Sciatic nerve (tissue), 2 donors: ENCODE measurements at regions not wholly inside any gene's neighbourhood (a gene's known extent, or its start where the extent isn't known, plus 50 kb on each side); places are given as distances from the start of the nearest gene placed in this dataset.

Experiments used
- ATAC-seq: fragments of 200-7000 bp; cut with Tn5 transposase; one replicate; pipeline ENCODE4 v1.9.1; 2020; ENCODE audit warnings: mild to moderate bottlenecking, moderate library complexity
- DNase-seq: peaks from one replicate; pipeline ENCODE4 v3.0.0-alpha.2; 2020; ENCODE audit warnings: low spot score
- intact Hi-C: fragments of 100-400 bp; cut with DNase I; formaldehyde crosslinking; loops from one replicate; pipeline ENCODE4 v1.14.2; 2022
- donor health status: DM: no; HTN: no; CAD: no.
- donor health status: DM: no; HTN: no; CAD: no.

- intact Hi-C loops: no loop called here
- no peak for DNase-seq
- ATAC-seq: no peak
These were observed 89.3 kb upstream of the TNC start for GRCh38 chr9:115207003-115207836.

GRCh38 chr9:115208501-115208900 lies 90.5 kb upstream of the TNC start:
- ATAC-seq (no peak), DNase-seq (no peak)
- intact Hi-C loops: no loop called here

- no peak for DNase-seq
- ATAC-seq: no peak
- intact Hi-C loops: no loop called here
These were observed 91.8 kb upstream of the TNC start for GRCh38 chr9:115209601-115210306.

- intact Hi-C loops: no loop called here
- no peak for ATAC-seq
- DNase-seq: no peak
These were observed 92.7 kb upstream of the TNC start for GRCh38 chr9:115210699-115211098.

- ATAC-seq: peak; percentile 57
- intact Hi-C loops: no loop called here
- DNase-seq: no peak
These were observed 93.6 kb upstream of the TNC start for GRCh38 chr9:115211413-115212124.

GRCh38 chr9:115212125-115212605 lies 94.2 kb upstream of the TNC start:
- no peak for DNase-seq
- intact Hi-C loops: no loop called here
- no peak for ATAC-seq

GRCh38 chr9:115212832-115213231 lies 94.9 kb upstream of the TNC start:
- DNase-seq (no peak), ATAC-seq (no peak)
- intact Hi-C loops: no loop called here

GRCh38 chr9:115213818-115214334 lies 95.9 kb upstream of the TNC start:
- intact Hi-C loops: no loop called here
- ATAC-seq (peak; percentile 95), DNase-seq (no peak)

- intact Hi-C loops: no loop called here
- DNase-seq: no peak
- no peak for ATAC-seq
These were observed 98.9 kb upstream of the TNC start for GRCh38 chr9:115216873-115217272.

- intact Hi-C loops: no loop called here
- ATAC-seq (peak; percentile 70), DNase-seq (no peak)
These were observed 102.5 kb upstream of the TNC start for GRCh38 chr9:115220319-115221005.

- intact Hi-C loops: no loop called here
- ATAC-seq: no peak
- no peak for DNase-seq
These were observed 105.5 kb upstream of the TNC start for GRCh38 chr9:115223471-115223870.

- peak; percentile 64 for ATAC-seq
- intact Hi-C loops: no loop called here
These were observed 107.6 kb upstream of the TNC start for GRCh38 chr9:115225459-115226116.

GRCh38 chr9:115226152-115226551 lies 108.2 kb upstream of the TNC start:
- intact Hi-C loops: no loop called here
- no peak for ATAC-seq
- no peak for DNase-seq

More at GRCh38 chr9:115225459-115226116, 107.6 kb upstream of the TNC start:
- no peak for DNase-seq

- ATAC-seq (no peak), DNase-seq (no peak)
- intact Hi-C loops: no loop called here
These were observed 111.5 kb upstream of the TNC start for GRCh38 chr9:115229496-115229895.

- intact Hi-C loops: no loop called here
- DNase-seq (no peak), ATAC-seq (no peak)
These were observed 113.1 kb upstream of the TNC start for GRCh38 chr9:115230924-115231515.

GRCh38 chr9:115232181-115232774 lies 114.3 kb upstream of the TNC start:
- no peak for DNase-seq
- no peak for ATAC-seq
- intact Hi-C loops: no loop called here

- ATAC-seq (no peak), DNase-seq (no peak)
- intact Hi-C loops: no loop called here
These were observed 116.1 kb upstream of the TNC start for GRCh38 chr9:115234094-115234493.

GRCh38 chr9:115235221-115235620 lies 117.3 kb upstream of the TNC start:
- intact Hi-C loops: no loop called here
- DNase-seq (no peak), ATAC-seq (no peak)
